CD14-positive monocyte (primary cell): ENCODE measurements at regions not wholly inside any gene's neighbourhood (a gene's known extent, or its start where the extent isn't known, plus 50 kb on each side); places are given as distances from the start of the nearest gene placed in this dataset.

Experiments used
- DNase-seq, 3 donors: peaks; one replicate each; pipeline ENCODE4 v3.0.0-alpha.2; 2011 to 2022
- H2AFZ ChIP-seq: 2 replicates; pipeline ENCODE4 v1.6.0; 2012; ENCODE audit warnings: mild to moderate bottlenecking, low read depth, low read length, inconsistent platforms; ENCODE audit not compliant: insufficient read depth, poor library complexity, severe bottlenecking
- H3K27ac ChIP-seq, 2 donors: 1 replicate in 1 of 2; 2 replicates in 1 of 2; pipeline ENCODE4 v1.5.1; 2012 to 2013; ENCODE audit warnings: low read length in 2 of 2, control low read depth in 1 of 2, inconsistent platforms in 1 of 2, low read depth in 1 of 2, mild to moderate bottlenecking in 1 of 2
- H3K27me3 ChIP-seq, 2 donors: one replicate each; pipeline versions ENCODE4 v1.6.0 to v1.6.1; 2011 to 2013; ENCODE audit warnings: low read length in 2 of 2; ENCODE audit not compliant: control insufficient read depth in 2 of 2, insufficient read depth in 2 of 2
- H3K36me3 ChIP-seq, 2 donors: replicated peaks in 1 of 2; 1 replicate in 1 of 2; 2 replicates in 1 of 2; pipeline versions ENCODE4 v1.5.1 to v1.6.1; 2012 to 2013; ENCODE audit warnings: low read length in 2 of 2, control low read depth in 1 of 2, inconsistent platforms in 1 of 2, mild to moderate bottlenecking in 1 of 2; ENCODE audit not compliant: insufficient read depth in 2 of 2, control insufficient read depth in 1 of 2
- H3K4me1 ChIP-seq, 2 donors: 1 replicate in 1 of 2; 2 replicates in 1 of 2; pipeline versions ENCODE4 v1.5.1 to v1.6.1; 2012 to 2013; ENCODE audit warnings: low read length in 2 of 2, control low read depth in 1 of 2, inconsistent platforms in 1 of 2, mild to moderate bottlenecking in 1 of 2, moderate library complexity in 1 of 2; ENCODE audit not compliant: insufficient read depth in 2 of 2, control insufficient read depth in 1 of 2
- H3K4me2 ChIP-seq: replicated peaks from 2 replicates; pipeline ENCODE3; 2012; ENCODE audit warnings: low read length, moderate library complexity, mild to moderate bottlenecking; ENCODE audit not compliant: poor library complexity, severe bottlenecking; ENCODE audit errors: extremely low read depth
- H3K4me3 ChIP-seq, 3 experiments: fragments of 200-600 bp in 1 of 3; sonication (generic) in 1 of 3; replicated peaks in 1 of 3; 1 replicate in 2 of 3; 2 replicates in 1 of 3; pipeline ENCODE4 v1.5.1; 2011 to 2013; ENCODE audit warnings: low read length in 3 of 3, mild to moderate bottlenecking in 3 of 3, control low read depth in 2 of 3, low read depth in 2 of 3, inconsistent platforms in 1 of 3, moderate library complexity in 1 of 3
- H3K79me2 ChIP-seq: 2 replicates; pipeline ENCODE4 v1.6.0; 2012; ENCODE audit warnings: mild to moderate bottlenecking, control low read depth, inconsistent platforms, low read length, moderate library complexity; ENCODE audit not compliant: insufficient read depth
- H3K9ac ChIP-seq: 2 replicates; pipeline ENCODE4 v1.6.0; 2017; ENCODE audit warnings: low read length, mild to moderate bottlenecking; ENCODE audit not compliant: insufficient read depth, poor library complexity, severe bottlenecking
- H3K9me3 ChIP-seq, 2 donors: replicated peaks in 1 of 2; 1 replicate in 1 of 2; 2 replicates in 1 of 2; pipeline versions ENCODE4 v1.5.1 to v1.6.1; 2012 to 2013; ENCODE audit warnings: low read length in 2 of 2, control low read depth in 1 of 2; ENCODE audit not compliant: control insufficient read depth in 1 of 2, insufficient read depth in 1 of 2
- H4K20me1 ChIP-seq: 2 replicates; pipeline ENCODE4 v1.6.0; 2012; ENCODE audit warnings: mild to moderate bottlenecking, low read length, control low read depth, moderate library complexity; ENCODE audit not compliant: insufficient read depth
- H3K27ac Mint-ChIP-seq, 7 donors: one replicate each; pipeline ENCODE4 v1.8.0; 2020; ENCODE audit warnings: mild to moderate bottlenecking in 7 of 7, mixed read lengths in 7 of 7, moderate library complexity in 6 of 7, inconsistent platforms in 2 of 7
- H3K27me3 Mint-ChIP-seq, 3 donors: one replicate each; pipeline ENCODE4 v1.8.0; 2021 to 2022; ENCODE audit warnings: low read depth in 3 of 3, mild to moderate bottlenecking in 3 of 3, mixed read lengths in 3 of 3, moderate library complexity in 3 of 3, inconsistent platforms in 1 of 3
- H3K36me3 Mint-ChIP-seq, 2 donors: one replicate each; pipeline ENCODE4 v1.8.0; 2020; ENCODE audit warnings: mixed read lengths in 2 of 2, inconsistent platforms in 1 of 2, mild to moderate bottlenecking in 1 of 2
- H3K4me1 Mint-ChIP-seq: one replicate; pipeline ENCODE4 v1.8.0; 2020; ENCODE audit warnings: mild to moderate bottlenecking, mixed read lengths
- H3K4me3 Mint-ChIP-seq, 2 donors: one replicate each; pipeline ENCODE4 v1.8.0; 2020; ENCODE audit warnings: mild to moderate bottlenecking in 2 of 2, mixed read lengths in 2 of 2, moderate library complexity in 1 of 2
- H3K9me3 Mint-ChIP-seq, 7 donors: one replicate each; pipeline ENCODE4 v1.8.0; 2020 to 2022; ENCODE audit warnings: mixed read lengths in 7 of 7, mild to moderate bottlenecking in 6 of 7, moderate library complexity in 6 of 7, inconsistent platforms in 2 of 7
- WGBS: methylation state at CpG from one replicate; pipeline ENCODE4 v1.1.5; 2013; ENCODE audit warnings: missing lambda C conversion rate; ENCODE audit not compliant: insufficient coverage; 5-methylcytosine and 5-hydroxymethylcytosine counted together
- intact Hi-C, 2 donors: fragments of 100-400 bp; cut with micrococcal nuclease; formaldehyde crosslinking; loops; one replicate each; pipeline versions ENCODE4 v1.15.0 to v1.15.1; 2023
- TF ChIP-seq, protein P1 (sequence below): fragments of 200-600 bp; IDR thresholded peaks from one replicate; pipeline ENCODE4 v1.8.0; 2022; ENCODE audit warnings: antibody characterized with exemption, mild to moderate bottlenecking

DNA sequence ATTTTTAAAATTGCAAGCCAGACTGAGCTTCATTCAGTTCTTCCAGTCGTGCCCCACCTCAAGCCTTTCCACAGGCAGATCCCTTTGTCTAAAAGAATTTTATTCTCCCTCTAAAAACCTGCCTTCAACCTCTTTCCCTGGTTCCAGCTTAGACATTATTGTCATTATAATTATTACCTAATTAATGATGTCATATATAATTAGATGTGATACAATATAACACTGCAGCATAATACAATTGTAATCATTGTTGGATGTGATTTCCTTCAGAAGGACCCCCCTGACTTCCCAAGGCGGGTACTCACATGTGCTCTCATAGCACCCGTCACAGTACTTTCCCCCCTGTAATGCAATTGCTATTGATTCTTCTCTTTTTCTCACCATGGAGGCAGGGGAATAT, 88.6 kb downstream of the GPAM start:
- no peaks in the 10 kb centered on the region for H3K36me3 ChIP-seq
- no peaks in the 10 kb centered on the region for H3K4me1 Mint-ChIP-seq
- no peak overlapping the region for H3K4me3 ChIP-seq
- H3K4me2 ChIP-seq = no peak overlapping the region
- H3K4me1 ChIP-seq = no peaks in the 10 kb centered on the region
- peaks cover 0 to 1% (median 0%) of the 10 kb centered on the region in 3 donors for H3K27me3 Mint-ChIP-seq
- no peaks in the 10 kb centered on the region for H3K36me3 Mint-ChIP-seq
- 77% methylated on average over 2 of the region's 3 CpGs for WGBS
- no peaks in the 10 kb centered on the region for H4K20me1 ChIP-seq
- H2AFZ ChIP-seq = no peak overlapping the region
- intact Hi-C loops = no loop called here
- H3K9ac ChIP-seq = no peak overlapping the region
- no peaks in the 10 kb centered on the region for H3K79me2 ChIP-seq
- TF ChIP-seq, protein P1, sequence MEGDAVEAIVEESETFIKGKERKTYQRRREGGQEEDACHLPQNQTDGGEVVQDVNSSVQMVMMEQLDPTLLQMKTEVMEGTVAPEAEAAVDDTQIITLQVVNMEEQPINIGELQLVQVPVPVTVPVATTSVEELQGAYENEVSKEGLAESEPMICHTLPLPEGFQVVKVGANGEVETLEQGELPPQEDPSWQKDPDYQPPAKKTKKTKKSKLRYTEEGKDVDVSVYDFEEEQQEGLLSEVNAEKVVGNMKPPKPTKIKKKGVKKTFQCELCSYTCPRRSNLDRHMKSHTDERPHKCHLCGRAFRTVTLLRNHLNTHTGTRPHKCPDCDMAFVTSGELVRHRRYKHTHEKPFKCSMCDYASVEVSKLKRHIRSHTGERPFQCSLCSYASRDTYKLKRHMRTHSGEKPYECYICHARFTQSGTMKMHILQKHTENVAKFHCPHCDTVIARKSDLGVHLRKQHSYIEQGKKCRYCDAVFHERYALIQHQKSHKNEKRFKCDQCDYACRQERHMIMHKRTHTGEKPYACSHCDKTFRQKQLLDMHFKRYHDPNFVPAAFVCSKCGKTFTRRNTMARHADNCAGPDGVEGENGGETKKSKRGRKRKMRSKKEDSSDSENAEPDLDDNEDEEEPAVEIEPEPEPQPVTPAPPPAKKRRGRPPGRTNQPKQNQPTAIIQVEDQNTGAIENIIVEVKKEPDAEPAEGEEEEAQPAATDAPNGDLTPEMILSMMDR = no peak
- DNase-seq = no peak
- peaks cover 0 to 5% of the 10 kb centered on the region in 2 donors for H3K9me3 ChIP-seq
- H3K27ac Mint-ChIP-seq = no peak overlapping the region
- no peak overlapping the region for H3K4me3 Mint-ChIP-seq
- H3K9me3 Mint-ChIP-seq = peaks cover 0 to 9% (median 3%) of the 10 kb centered on the region in 7 donors
- H3K27ac ChIP-seq = no peak overlapping the region
- H3K27me3 ChIP-seq = no peaks in the 10 kb centered on the region

DNA sequence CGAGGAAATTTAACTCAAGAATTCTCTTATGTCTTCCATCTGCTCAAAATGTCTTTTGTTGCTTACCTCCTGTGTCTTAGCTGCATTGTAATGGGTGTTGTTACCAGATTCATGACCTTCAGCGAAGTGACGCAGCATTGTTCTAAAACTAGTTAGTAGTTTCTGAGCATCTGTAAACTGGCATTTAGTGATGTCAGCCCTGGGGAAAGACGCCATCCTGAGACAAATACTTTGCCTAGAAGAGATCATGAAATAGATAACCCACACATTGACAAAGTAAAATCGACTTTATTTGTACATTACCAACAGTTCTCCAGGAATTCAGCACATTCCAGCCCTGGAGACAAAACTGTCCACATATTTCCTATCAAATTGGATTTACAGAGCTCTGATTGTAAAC, 87.8 kb downstream of the GPAM start:
- intact Hi-C loops = no loop called here
- H3K9ac ChIP-seq = no peak overlapping the region
- peaks cover 0 to 1% (median 0%) of the 10 kb centered on the region in 3 donors for H3K27me3 Mint-ChIP-seq

More for the DNA sequence above, 87.8 kb downstream of the GPAM start:
- no peaks in the 10 kb centered on the region for H3K4me1 ChIP-seq
- H3K4me2 ChIP-seq = no peak overlapping the region
- Mint-ChIP-seq H3K9me3 (peaks cover 0 to 11% (median 6%) of the 10 kb centered on the region in 7 donors), H3K36me3 (no peaks in the 10 kb centered on the region), H3K4me1 (no peaks in the 10 kb centered on the region), H3K4me3 (no peak overlapping the region), H3K27ac (no peak overlapping the region)
- H2AFZ ChIP-seq = no peak overlapping the region
- H3K27me3 ChIP-seq = no peaks in the 10 kb centered on the region
- no peak overlapping the region for H3K4me3 ChIP-seq
- TF ChIP-seq, protein P1 = no peak
- DNase-seq = no peak
- no peaks in the 10 kb centered on the region for H4K20me1 ChIP-seq
- WGBS = 87% methylated on average over 3 of the region's 5 CpGs
- no peak overlapping the region for H3K27ac ChIP-seq
- peaks cover 0 to 5% of the 10 kb centered on the region in 2 donors for H3K9me3 ChIP-seq
- H3K36me3 ChIP-seq = no peaks in the 10 kb centered on the region
- H3K79me2 ChIP-seq = no peaks in the 10 kb centered on the region
